K562 (cell line): ENCODE measurements at regions not wholly inside any gene's neighbourhood (a gene's known extent, or its start where the extent isn't known, plus 50 kb on each side); places are given as distances from the start of the nearest gene placed in this dataset.
A peak's percentile ranks its signal among the peaks of the same experiment; 100 is the strongest.

ENCODE experiments used
- ADNP ChIP-seq: fragments of 200-800 bp; sonication (Bioruptor generic); IDR thresholded peaks from 2 replicates; pipeline ENCODE4 v1.6.1; 2016; ENCODE audit warnings: missing genetic modification characterization, missing compliant biosample characterization
- ARNT ChIP-seq, 2 experiments: fragments of 450-650 bp; IDR thresholded peaks; 2 replicates each; pipeline ENCODE4 v1.6.1; 2016; ENCODE audit warnings: mild to moderate bottlenecking in 1 of 2
- EP300 ChIP-seq: IDR thresholded peaks from 2 replicates; pipeline ENCODE4 v1.6.1; 2012; ENCODE audit warnings: low read length, improper control_type of control experiment
- FOS ChIP-seq: IDR thresholded peaks from 3 replicates; pipeline ENCODE4 v1.6.1; 2011; ENCODE audit not compliant: insufficient read length; ENCODE audit errors: extremely low read depth
- MAFK ChIP-seq: IDR thresholded peaks from 2 replicates; pipeline ENCODE4 v1.6.1; 2011; ENCODE audit warnings: low read length, improper control_type of control experiment
- MEIS2 ChIP-seq: fragments of 450-650 bp; IDR thresholded peaks from 2 replicates; pipeline ENCODE4 v1.6.1; 2014; ENCODE audit warnings: mild to moderate bottlenecking; ENCODE audit not compliant: partially characterized antibody
- POLR2AphosphoS5 ChIP-seq: IDR thresholded peaks from 2 replicates; pipeline ENCODE4 v1.6.1; 2011; ENCODE audit warnings: mild to moderate bottlenecking, low read depth, low read length, moderate library complexity; ENCODE audit not compliant: control insufficient read depth, insufficient read depth
- TBL1XR1 ChIP-seq, 2 experiments: IDR thresholded peaks; 2 replicates each; pipeline ENCODE4 v1.6.1; 2012; ENCODE audit warnings: improper control_type of control experiment in 2 of 2, low read length in 2 of 2, mild to moderate bottlenecking in 1 of 2
- ZFP30 ChIP-seq: fragments of 250-450 bp; sonication (Bioruptor Pico); IDR thresholded peaks from 2 replicates; pipeline ENCODE4 v1.8.0; 2022; ENCODE audit warnings: moderate library complexity, mild to moderate bottlenecking, inconsistent platforms, borderline replicate concordance
- TF ChIP-seq, protein P1 (sequence below): IDR thresholded peaks from 3 replicates; pipeline ENCODE4 v1.6.1; 2011; ENCODE audit warnings: borderline replicate concordance, mild to moderate bottlenecking; ENCODE audit not compliant: insufficient read length, insufficient read depth
- TF ChIP-seq, protein P2 (sequence below), 3 experiments: IDR thresholded peaks in 2 of 3; conservative IDR thresholded peaks in 1 of 3; 2 replicates each; pipeline ENCODE4 v1.5.1; 2011 to 2012; ENCODE audit warnings: low read length in 3 of 3, mild to moderate bottlenecking in 3 of 3, control low read depth in 2 of 3, improper control_type of control experiment in 1 of 3, inconsistent platforms in 1 of 3, low read depth in 1 of 3, mixed read lengths in 1 of 3, moderate library complexity in 1 of 3; ENCODE audit not compliant: insufficient read depth in 2 of 3
- TF ChIP-seq, protein P3 (sequence below): fragments of 250-450 bp; sonication (Bioruptor Pico); IDR thresholded peaks from 2 replicates; pipeline ENCODE4 v1.8.0; 2021; ENCODE audit warnings: moderate library complexity, mild to moderate bottlenecking, inconsistent platforms
- TF ChIP-seq, protein P4 (sequence below): fragments of 200-400 bp; formaldehyde crosslinking; IDR thresholded peaks from 2 replicates; pipeline ENCODE4 v1.6.1; 2017; ENCODE audit warnings: mild to moderate bottlenecking, low read depth, low read length, moderate library complexity
- TF ChIP-seq, protein P5 (sequence below), 2 experiments: fragments of 450-650 bp; formaldehyde crosslinking in 1 of 2; IDR thresholded peaks; 2 replicates each; pipeline versions ENCODE4 v1.4.0 to v1.6.1; 2014 to 2020; ENCODE audit warnings: mild to moderate bottlenecking in 2 of 2, borderline replicate concordance in 1 of 2, low read depth in 1 of 2

DNA sequence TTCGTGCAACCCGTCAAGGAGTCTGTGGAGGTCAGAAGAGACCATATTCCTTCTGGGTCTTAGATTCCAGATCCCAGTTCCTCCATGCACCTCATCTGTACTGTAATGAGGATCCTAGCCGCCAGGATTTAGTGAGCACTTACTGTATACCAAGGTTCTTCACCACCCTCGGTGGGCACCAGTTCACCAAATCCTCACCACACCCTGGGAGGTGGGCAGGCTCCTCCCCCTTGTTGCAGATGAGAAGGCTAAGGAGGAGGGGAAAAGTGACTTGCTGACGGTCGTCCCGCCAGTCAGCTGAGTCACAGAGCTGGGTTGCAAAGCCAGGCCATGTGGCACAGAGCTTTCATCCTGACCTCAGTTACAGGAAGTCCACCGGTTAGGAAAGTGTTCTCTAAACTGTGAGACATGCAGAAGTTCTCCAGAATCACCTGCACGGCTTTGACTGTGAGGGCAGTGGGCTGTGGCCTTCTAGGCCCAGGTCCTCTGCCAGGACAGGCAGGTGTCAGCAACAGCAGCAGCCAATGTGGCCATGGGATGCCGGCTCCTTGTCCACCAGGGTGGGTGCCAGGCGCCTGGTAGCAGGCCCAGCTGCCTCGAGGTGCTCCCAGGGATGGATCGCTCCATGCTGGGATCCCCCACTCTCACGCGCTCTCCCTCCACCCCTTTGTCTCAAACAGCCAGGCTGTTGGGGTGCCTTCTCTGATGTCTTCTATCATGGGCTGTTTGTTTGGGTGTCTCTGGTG, 240.3 kb upstream of the GSE1 start:
- TF ChIP-seq TBL1XR1 (IDR thresholded peaks at IDR 0.05; ENCODE audit: low read length in 2 of 2) = no peak
- TF ChIP-seq, protein P1, sequence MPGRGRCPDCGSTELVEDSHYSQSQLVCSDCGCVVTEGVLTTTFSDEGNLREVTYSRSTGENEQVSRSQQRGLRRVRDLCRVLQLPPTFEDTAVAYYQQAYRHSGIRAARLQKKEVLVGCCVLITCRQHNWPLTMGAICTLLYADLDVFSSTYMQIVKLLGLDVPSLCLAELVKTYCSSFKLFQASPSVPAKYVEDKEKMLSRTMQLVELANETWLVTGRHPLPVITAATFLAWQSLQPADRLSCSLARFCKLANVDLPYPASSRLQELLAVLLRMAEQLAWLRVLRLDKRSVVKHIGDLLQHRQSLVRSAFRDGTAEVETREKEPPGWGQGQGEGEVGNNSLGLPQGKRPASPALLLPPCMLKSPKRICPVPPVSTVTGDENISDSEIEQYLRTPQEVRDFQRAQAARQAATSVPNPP = no peak
- TF ChIP-seq, protein P2, sequence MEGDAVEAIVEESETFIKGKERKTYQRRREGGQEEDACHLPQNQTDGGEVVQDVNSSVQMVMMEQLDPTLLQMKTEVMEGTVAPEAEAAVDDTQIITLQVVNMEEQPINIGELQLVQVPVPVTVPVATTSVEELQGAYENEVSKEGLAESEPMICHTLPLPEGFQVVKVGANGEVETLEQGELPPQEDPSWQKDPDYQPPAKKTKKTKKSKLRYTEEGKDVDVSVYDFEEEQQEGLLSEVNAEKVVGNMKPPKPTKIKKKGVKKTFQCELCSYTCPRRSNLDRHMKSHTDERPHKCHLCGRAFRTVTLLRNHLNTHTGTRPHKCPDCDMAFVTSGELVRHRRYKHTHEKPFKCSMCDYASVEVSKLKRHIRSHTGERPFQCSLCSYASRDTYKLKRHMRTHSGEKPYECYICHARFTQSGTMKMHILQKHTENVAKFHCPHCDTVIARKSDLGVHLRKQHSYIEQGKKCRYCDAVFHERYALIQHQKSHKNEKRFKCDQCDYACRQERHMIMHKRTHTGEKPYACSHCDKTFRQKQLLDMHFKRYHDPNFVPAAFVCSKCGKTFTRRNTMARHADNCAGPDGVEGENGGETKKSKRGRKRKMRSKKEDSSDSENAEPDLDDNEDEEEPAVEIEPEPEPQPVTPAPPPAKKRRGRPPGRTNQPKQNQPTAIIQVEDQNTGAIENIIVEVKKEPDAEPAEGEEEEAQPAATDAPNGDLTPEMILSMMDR (IDR thresholded peaks at IDR 0.05 in 2 of 3, conservative IDR thresholded peaks at IDR 0.05 in 1 of 3; ENCODE audit: insufficient read depth in 2 of 3, low read depth in 1 of 3, low read length in 3 of 3) = no peak
- no peak for TF ChIP-seq POLR2AphosphoS5
- TF ChIP-seq, protein P3, sequence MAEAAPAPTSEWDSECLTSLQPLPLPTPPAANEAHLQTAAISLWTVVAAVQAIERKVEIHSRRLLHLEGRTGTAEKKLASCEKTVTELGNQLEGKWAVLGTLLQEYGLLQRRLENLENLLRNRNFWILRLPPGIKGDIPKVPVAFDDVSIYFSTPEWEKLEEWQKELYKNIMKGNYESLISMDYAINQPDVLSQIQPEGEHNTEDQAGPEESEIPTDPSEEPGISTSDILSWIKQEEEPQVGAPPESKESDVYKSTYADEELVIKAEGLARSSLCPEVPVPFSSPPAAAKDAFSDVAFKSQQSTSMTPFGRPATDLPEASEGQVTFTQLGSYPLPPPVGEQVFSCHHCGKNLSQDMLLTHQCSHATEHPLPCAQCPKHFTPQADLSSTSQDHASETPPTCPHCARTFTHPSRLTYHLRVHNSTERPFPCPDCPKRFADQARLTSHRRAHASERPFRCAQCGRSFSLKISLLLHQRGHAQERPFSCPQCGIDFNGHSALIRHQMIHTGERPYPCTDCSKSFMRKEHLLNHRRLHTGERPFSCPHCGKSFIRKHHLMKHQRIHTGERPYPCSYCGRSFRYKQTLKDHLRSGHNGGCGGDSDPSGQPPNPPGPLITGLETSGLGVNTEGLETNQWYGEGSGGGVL (CRISPR knock-in tag) = no peak
- no peak for TF ChIP-seq ARNT (IDR thresholded peaks at IDR 0.05)
- no peak for TF ChIP-seq MEIS2
- TF ChIP-seq, protein P4, sequence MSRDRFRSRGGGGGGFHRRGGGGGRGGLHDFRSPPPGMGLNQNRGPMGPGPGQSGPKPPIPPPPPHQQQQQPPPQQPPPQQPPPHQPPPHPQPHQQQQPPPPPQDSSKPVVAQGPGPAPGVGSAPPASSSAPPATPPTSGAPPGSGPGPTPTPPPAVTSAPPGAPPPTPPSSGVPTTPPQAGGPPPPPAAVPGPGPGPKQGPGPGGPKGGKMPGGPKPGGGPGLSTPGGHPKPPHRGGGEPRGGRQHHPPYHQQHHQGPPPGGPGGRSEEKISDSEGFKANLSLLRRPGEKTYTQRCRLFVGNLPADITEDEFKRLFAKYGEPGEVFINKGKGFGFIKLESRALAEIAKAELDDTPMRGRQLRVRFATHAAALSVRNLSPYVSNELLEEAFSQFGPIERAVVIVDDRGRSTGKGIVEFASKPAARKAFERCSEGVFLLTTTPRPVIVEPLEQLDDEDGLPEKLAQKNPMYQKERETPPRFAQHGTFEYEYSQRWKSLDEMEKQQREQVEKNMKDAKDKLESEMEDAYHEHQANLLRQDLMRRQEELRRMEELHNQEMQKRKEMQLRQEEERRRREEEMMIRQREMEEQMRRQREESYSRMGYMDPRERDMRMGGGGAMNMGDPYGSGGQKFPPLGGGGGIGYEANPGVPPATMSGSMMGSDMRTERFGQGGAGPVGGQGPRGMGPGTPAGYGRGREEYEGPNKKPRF = no peak
- TF ChIP-seq FOS = no peak
- no peak for TF ChIP-seq ADNP (tag)
- no peak for TF ChIP-seq ZFP30 (CRISPR knock-in tag)
- TF ChIP-seq, protein P5, sequence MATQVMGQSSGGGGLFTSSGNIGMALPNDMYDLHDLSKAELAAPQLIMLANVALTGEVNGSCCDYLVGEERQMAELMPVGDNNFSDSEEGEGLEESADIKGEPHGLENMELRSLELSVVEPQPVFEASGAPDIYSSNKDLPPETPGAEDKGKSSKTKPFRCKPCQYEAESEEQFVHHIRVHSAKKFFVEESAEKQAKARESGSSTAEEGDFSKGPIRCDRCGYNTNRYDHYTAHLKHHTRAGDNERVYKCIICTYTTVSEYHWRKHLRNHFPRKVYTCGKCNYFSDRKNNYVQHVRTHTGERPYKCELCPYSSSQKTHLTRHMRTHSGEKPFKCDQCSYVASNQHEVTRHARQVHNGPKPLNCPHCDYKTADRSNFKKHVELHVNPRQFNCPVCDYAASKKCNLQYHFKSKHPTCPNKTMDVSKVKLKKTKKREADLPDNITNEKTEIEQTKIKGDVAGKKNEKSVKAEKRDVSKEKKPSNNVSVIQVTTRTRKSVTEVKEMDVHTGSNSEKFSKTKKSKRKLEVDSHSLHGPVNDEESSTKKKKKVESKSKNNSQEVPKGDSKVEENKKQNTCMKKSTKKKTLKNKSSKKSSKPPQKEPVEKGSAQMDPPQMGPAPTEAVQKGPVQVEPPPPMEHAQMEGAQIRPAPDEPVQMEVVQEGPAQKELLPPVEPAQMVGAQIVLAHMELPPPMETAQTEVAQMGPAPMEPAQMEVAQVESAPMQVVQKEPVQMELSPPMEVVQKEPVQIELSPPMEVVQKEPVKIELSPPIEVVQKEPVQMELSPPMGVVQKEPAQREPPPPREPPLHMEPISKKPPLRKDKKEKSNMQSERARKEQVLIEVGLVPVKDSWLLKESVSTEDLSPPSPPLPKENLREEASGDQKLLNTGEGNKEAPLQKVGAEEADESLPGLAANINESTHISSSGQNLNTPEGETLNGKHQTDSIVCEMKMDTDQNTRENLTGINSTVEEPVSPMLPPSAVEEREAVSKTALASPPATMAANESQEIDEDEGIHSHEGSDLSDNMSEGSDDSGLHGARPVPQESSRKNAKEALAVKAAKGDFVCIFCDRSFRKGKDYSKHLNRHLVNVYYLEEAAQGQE (IDR thresholded peaks at IDR 0.05; ENCODE audit: borderline replicate concordance) = no peak
- TF ChIP-seq, protein P5 (CRISPR knock-in tag; IDR thresholded peaks at IDR 0.05; ENCODE audit: low read depth) = no peak
- 0 out of 2 replicates have a peak, but pooled peaks have one; percentile 44 for TF ChIP-seq EP300
- peak; percentile 53; the same call in 1 of the 2 replicates for TF ChIP-seq MAFK
